Dedifferentiated amniotic fluid mesenchymal stem cell (primary cell): ENCODE measurements at regions not wholly inside any gene's neighbourhood (a gene's known extent, or its start where the extent isn't known, plus 50 kb on each side); places are given as distances from the start of the nearest gene placed in this dataset.
"Not testable (repeated sequence)": the region's sequence is repeated elsewhere in the genome, so short reads cannot be mapped to it uniquely, and the experiment has no call there.

ENCODE experiments used
- DNase-seq: peaks from one replicate; pipeline ENCODE4 v3.0.0-alpha.2; 2016; ENCODE audit errors: extremely low spot score

- DNase-seq: no peak
Measured at GRCh38 chr6:22099923-22100322, 196.9 kb downstream of the PRL start.

- DNase-seq: no peak
Measured at GRCh38 chr6:22101163-22101562, 195.7 kb downstream of the PRL start.

GRCh38 chr6:22102671-22103070 is 194.2 kb downstream of the PRL start:
- DNase-seq: no peak

GRCh38 chr6:22106451-22106850 is 190.4 kb downstream of the PRL start:
- DNase-seq: no peak

GRCh38 chr6:22106961-22107360 is 189.9 kb downstream of the PRL start:
- no peak for DNase-seq

- DNase-seq: no peak
Measured at GRCh38 chr6:22108199-22108598, 188.6 kb downstream of the PRL start.

GRCh38 chr6:22110061-22110460 is 186.8 kb downstream of the PRL start:
- no peak for DNase-seq

GRCh38 chr6:22112461-22112860 is 184.4 kb downstream of the PRL start:
- DNase-seq: no peak

- peak; percentile 90 for DNase-seq
Measured at GRCh38 chr6:22113026-22113766, 183.6 kb downstream of the PRL start.

- DNase-seq: no peak
Measured at GRCh38 chr6:22115559-22115958, 181.3 kb downstream of the PRL start.

- DNase-seq: no peak
Measured at GRCh38 chr6:22117631-22118030, 179.2 kb downstream of the PRL start.

- no peak for DNase-seq
Measured at GRCh38 chr6:22119500-22119899, 177.3 kb downstream of the PRL start.

- DNase-seq: no peak
Measured at GRCh38 chr6:22124756-22125155, 172.1 kb downstream of the PRL start.

GRCh38 chr6:22126910-22127309 is 169.9 kb downstream of the PRL start:
- no peak for DNase-seq

- no peak for DNase-seq
Measured at GRCh38 chr6:22129751-22130150, 167.1 kb downstream of the PRL start.

- no peak for DNase-seq
Measured at GRCh38 chr6:22132656-22133055, 164.2 kb downstream of the PRL start.

GRCh38 chr6:22133357-22133756 is 163.5 kb downstream of the PRL start:
- no peak for DNase-seq

GRCh38 chr6:22134308-22134707 is 162.5 kb downstream of the PRL start:
- no peak for DNase-seq

- DNase-seq: no peak
Measured at GRCh38 chr6:22135395-22135794, 161.4 kb downstream of the PRL start.

GRCh38 chr6:22140736-22141135 is 156.1 kb downstream of the PRL start:
- DNase-seq: not testable (repeated sequence)

GRCh38 chr6:22141241-22141745 is 155.5 kb downstream of the PRL start:
- DNase-seq: no peak

- DNase-seq: no peak
Measured at GRCh38 chr6:22142856-22143255, 154.0 kb downstream of the PRL start.

- no peak for DNase-seq
Measured at GRCh38 chr6:22145376-22145775, 151.5 kb downstream of the PRL start.
